AG09309 (cell line): ENCODE measurements at regions not wholly inside any gene's neighbourhood (a gene's known extent, or its start where the extent isn't known, plus 50 kb on each side); places are given as distances from the start of the nearest gene placed in this dataset.

Experiments used
- DNase-seq: peaks from one replicate; pipeline ENCODE4 v3.0.0-alpha.2; 2010; ENCODE audit warnings: low read depth
- H3K4me3 ChIP-seq: 2 replicates; pipeline ENCODE4 v1.5.1; 2011; ENCODE audit warnings: mild to moderate bottlenecking, low read depth, low read length, moderate library complexity; ENCODE audit not compliant: control insufficient read depth
- TF ChIP-seq, protein P1 (sequence below): IDR thresholded peaks from 2 replicates; pipeline ENCODE4 v1.5.1; 2011; ENCODE audit warnings: mild to moderate bottlenecking, low read depth, low read length, inconsistent platforms; ENCODE audit not compliant: insufficient read depth, control insufficient read depth; ENCODE audit errors: missing control alignments

DNA sequence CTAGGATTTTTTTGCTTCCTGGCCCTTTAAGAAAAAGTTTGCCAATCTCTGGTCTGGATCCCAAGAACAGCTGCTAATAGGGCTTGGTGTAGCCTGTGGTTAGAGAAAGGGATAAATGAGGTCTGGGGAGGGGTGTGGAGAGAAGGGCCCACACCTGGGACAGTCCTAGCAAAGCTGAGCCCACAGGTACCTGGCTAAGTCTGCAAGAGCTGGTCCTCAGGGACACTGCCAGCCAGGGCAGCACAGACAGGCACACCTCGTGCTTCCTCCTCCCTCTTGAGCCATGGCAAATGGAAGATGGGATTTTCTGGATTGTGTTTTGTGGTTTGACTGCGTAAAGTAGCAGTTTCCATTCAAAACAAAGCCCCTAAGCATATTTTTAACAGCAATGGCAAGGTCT lies 217.5 kb downstream of the SOX9 start:
- DNase-seq, result no peak
- H3K4me3 ChIP-seq, result no peak overlapping the region
- TF ChIP-seq, protein P1, sequence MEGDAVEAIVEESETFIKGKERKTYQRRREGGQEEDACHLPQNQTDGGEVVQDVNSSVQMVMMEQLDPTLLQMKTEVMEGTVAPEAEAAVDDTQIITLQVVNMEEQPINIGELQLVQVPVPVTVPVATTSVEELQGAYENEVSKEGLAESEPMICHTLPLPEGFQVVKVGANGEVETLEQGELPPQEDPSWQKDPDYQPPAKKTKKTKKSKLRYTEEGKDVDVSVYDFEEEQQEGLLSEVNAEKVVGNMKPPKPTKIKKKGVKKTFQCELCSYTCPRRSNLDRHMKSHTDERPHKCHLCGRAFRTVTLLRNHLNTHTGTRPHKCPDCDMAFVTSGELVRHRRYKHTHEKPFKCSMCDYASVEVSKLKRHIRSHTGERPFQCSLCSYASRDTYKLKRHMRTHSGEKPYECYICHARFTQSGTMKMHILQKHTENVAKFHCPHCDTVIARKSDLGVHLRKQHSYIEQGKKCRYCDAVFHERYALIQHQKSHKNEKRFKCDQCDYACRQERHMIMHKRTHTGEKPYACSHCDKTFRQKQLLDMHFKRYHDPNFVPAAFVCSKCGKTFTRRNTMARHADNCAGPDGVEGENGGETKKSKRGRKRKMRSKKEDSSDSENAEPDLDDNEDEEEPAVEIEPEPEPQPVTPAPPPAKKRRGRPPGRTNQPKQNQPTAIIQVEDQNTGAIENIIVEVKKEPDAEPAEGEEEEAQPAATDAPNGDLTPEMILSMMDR, result no peak

DNA sequence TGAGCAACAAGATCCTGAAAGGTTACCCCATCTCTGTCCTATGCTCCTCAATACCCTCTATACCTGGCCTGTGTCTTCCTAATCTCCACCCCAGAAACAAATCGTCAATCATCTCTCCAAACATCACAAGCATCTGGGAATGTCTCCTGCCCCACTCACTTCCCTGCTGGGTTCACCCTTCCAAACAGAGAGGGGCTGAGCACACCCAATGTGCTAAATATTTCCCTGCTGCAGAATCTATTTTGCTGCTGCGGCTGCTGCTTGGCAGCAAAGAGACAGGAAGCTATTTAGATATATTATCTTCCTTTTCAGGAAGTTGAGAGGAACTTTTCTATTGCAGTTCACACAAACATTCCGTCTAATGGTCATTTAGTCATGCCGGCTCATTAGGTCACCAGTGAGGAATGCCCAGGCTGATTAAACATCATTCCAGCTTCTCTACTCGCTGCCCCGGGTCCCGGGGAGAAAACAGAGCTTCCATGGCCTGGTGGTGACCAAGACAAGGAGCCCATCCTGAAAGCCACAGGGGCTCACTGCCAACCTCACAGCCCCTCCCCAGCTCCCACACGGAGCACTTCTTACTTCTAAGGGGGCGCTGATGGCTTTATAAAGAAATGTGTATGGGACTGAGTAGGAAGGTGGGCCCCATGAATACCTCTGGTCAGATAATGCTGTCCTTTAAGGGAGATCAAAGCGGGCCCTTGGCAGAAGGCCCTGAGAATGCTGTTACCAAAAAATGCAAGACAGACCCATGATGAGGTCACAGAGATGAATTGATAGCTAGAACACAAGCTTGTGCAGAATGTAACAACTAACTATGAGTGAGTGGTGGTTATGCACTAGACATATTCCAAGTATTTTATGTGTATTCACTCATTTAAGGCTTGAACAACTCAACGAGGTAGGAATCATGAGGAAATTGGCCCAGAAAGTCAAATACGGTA lies 218.3 kb downstream of the SOX9 start:
- DNase-seq, result peak; percentile 69
- TF ChIP-seq, protein P1, result no peak
- no peak overlapping the region for H3K4me3 ChIP-seq

DNA sequence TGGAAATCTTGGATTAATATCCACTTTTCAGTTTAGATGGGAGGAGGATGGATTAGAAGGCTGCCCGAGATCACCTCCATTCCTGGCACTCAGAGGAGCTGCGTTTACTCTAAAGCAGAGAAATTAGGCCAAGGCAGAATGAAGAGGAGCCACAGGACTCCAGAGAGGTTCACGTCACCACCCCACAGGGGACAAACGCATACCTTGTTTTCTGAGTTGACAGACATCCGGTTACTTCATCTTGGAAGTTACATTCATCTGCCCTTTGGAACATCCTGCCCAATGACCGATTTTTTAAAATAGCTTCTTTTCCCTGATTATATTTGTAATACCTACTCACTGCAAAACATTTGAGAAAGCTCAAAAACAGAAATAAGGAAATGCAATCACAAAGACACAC lies 220.0 kb downstream of the SOX9 start:
- H3K4me3 ChIP-seq, result no peak overlapping the region
- no peak for DNase-seq
- TF ChIP-seq, protein P1, result no peak

DNA sequence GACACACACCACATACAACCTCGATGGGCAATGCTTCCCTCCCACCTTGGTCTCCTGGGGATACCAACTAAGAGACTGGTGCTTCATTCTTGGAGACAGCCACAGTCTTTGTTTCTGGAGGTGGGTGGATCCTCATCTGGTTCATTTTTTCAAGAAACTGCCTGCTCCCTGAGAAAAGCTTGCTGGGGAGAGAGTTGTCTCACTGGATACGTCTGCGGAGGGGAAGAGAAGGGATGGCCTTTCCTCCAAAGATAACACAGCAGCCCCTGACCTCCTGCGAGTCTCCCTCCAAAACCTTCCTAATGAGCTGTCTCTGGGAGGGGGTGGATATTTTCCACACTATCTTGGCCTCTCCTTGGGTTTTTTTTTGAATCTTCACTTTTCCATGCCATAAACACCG lies 221.2 kb downstream of the SOX9 start:
- no peak for DNase-seq
- TF ChIP-seq, protein P1, result no peak
- no peak overlapping the region for H3K4me3 ChIP-seq

DNA sequence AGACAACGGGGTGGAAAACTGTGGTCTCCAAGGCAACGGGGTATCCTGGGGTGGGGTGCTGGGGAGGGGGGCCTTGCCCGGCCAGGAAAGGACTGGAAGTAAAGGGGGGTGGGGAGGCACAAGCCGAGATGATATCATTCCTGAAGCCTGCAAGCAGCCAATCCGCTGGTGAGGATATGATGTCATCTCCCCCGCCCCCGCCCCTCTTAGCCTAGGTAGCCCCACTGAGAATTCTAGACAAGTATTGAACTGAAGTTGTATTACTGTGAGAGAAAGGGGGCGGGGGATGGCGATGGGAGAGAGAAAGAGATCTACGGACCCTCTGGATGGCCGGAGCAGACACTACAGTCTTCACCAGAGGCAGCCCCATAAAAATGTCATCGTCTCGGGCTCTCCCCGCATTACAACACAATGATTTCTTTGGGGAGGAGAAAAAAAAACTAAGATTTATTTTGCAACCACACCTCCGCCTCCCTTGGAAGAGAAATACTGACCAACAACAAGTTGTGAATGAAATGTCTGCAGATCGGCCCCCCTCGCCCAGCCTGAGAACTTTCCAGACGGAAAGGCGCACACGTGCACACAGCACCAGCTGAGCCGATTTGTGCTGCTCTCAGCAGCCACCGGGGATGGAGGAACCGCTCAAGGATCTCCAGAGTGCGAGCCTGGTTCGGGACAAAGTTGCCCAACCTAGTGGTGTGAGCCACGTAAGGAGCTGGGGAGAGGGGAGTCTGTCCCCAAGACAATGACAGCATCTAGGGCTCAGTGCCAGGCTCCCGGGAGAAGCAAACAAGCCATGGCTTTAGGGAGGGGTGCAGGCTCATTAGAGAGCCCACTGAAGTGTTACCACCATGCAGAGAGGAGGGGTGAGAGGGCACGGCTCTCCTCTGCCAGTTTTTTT lies 222.1 kb downstream of the SOX9 start:
- TF ChIP-seq, protein P1, result no peak
- no peak for DNase-seq
- no peak overlapping the region for H3K4me3 ChIP-seq

DNA sequence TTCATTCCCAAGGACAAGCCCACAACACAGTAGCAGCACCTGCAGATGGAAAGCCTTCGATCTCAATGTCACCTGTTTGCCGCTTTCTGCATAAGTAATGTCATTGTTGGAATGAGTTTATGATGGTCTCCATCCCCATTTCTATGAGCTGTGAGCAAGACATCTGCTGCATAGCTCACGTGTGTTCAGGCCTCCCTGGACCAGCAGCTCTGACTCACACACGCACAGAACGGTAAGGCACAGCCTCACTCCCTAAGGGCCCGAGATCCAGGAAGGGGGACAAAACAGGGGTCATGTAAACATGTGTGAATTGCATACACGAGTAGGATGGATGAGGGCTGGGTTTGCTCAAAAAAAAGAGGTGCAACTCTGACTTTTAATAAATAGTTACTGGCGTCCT lies 223.1 kb downstream of the SOX9 start:
- no peak overlapping the region for H3K4me3 ChIP-seq
- TF ChIP-seq, protein P1, result no peak
- no peak for DNase-seq
